GM12875 (cell line): ENCODE measurements at regions not wholly inside any gene's neighbourhood (a gene's known extent, or its start where the extent isn't known, plus 50 kb on each side); places are given as distances from the start of the nearest gene placed in this dataset.
"Not testable (repeated sequence)": the region's sequence is repeated elsewhere in the genome, so short reads cannot be mapped to it uniquely, and the experiment has no call there.

Experiments used
- H3K4me3 ChIP-seq: one replicate; pipeline ENCODE4 v1.5.1; 2011; ENCODE audit warnings: low read depth, low read length, control low read depth
- TF ChIP-seq, protein P1 (sequence below): IDR thresholded peaks from 2 replicates; pipeline ENCODE4 v1.5.1; 2011; ENCODE audit warnings: low read depth, mild to moderate bottlenecking, control low read depth, inconsistent platforms, low read length, moderate library complexity, borderline replicate concordance; ENCODE audit not compliant: insufficient read depth

- TF ChIP-seq, protein P1, sequence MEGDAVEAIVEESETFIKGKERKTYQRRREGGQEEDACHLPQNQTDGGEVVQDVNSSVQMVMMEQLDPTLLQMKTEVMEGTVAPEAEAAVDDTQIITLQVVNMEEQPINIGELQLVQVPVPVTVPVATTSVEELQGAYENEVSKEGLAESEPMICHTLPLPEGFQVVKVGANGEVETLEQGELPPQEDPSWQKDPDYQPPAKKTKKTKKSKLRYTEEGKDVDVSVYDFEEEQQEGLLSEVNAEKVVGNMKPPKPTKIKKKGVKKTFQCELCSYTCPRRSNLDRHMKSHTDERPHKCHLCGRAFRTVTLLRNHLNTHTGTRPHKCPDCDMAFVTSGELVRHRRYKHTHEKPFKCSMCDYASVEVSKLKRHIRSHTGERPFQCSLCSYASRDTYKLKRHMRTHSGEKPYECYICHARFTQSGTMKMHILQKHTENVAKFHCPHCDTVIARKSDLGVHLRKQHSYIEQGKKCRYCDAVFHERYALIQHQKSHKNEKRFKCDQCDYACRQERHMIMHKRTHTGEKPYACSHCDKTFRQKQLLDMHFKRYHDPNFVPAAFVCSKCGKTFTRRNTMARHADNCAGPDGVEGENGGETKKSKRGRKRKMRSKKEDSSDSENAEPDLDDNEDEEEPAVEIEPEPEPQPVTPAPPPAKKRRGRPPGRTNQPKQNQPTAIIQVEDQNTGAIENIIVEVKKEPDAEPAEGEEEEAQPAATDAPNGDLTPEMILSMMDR: no peak
- no peak overlapping the region for H3K4me3 ChIP-seq
Measured at GRCh38 chr6:15108383-15108715, 137.5 kb upstream of the JARID2 start.

DNA sequence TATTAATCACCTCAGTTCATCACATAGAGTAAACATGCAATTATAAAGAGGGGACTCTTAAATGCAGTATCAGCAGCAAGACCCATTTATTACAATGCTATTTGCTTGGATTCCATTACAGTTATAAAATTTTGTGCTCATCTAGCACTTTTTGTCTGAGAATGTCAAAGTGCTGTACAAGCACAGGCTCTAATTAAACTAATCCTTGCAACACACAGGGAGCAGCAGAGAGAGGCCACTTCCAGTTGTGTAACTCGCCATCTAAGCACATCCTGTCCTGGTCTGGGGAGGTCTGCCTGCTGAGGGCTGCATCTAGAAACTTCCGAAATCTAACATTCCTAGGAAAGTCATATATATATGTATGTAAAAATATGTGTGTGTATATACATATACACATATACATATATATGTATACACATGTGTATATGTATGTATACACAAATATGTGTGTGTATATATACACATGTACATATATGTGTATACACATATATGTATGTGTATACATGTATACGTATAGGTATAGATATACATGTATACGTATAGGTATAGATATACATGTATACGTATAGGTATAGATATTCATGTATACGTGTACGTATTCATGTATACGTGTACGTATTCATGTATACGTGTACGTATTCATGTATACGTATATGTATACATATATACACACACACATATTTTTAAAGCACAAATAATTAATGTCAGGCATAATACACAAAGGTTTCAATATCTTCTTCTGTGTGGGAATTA, 136.4 kb upstream of the JARID2 start:
- TF ChIP-seq, protein P1: no peak
- H3K4me3 ChIP-seq: no peak overlapping the region

DNA sequence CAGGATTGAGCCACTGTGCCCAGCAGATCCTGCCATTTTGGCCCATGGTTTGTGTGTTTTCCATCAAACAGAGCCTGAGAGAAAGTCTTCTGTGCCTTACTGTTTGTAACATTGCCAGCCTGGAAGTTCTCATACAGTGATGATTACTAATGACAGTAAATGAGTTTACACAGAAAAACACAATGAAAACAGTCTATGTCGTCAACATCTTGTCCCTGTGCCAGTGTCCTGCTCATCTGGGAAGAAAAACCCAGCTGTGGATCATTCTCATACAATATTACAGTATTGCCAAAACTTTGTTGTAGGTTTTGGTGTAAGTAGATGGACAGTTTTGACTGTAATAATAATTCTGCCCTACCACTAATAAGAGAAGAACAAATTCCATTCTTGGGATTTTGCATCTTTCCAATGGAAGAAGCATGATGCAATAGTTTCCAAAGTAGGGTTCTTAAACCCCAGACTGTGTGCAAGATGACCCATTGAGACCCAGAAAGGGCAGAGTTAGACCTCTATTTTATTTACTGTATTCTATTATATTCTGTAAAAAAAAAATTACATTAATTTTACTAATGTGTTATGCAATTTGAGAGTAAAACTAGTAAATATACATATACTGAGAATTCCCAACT, 135.0 kb upstream of the JARID2 start:
- no peak overlapping the region for H3K4me3 ChIP-seq
- TF ChIP-seq, protein P1: no peak

DNA sequence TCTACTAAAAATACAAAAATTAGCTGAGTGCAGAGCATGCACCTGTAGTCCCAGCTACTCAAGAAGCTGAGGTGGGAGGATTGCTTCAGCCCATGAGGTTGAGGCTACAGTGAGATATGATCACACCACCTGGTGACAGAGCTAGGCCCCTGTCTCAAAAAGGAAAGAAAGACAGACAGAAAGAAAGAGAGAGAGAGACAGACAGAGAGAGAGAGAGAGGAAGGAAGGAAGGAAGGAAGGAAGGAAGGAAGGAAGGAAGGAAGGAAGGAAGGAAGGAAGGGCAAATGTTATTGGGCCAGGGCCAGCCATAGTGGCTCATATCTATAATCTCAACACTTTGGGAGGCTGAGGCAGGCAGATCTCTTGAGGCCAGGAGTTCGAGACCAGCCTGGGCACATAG, 134.3 kb upstream of the JARID2 start:
- not testable (repeated sequence) for H3K4me3 ChIP-seq

DNA sequence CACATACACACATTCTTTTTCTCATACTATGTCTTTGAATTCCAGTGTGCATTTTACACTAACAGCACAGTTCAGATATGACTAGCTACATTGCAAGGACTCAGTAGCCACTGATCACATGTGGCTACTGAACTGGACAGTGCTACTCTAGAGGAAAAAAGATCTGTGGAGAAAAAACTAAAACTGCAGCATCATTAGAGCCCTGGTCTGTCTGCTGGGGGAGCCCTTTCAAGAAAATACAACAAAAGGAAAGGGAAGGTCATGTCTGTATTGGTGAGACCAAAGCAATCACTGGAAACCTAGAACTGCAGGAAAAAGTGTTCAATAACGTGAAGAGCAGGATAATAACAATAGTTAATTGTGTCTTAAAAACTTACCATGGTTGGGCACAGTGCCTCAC, 132.3 kb upstream of the JARID2 start:
- TF ChIP-seq, protein P1: no peak
- H3K4me3 ChIP-seq: no peak overlapping the region

DNA sequence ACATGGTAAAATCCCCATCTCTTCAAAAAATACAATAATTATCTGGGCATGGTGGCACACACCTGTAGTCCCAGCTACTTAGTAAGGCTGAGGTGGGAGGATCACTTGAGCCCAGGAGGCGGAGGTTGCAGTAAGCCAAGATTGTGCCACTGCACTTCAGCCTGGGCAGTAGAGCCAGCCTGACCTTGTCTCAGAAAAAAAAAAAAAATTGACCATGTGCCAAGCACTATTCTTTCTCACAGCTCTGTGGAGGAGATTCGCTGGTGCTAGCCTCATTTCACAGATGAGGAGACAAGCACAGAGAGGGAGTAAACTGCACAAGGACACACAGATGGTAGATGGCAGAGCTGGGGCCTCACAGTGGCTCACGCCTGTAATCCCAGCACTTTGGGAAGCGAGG, 131.8 kb upstream of the JARID2 start:
- TF ChIP-seq, protein P1: no peak
- no peak overlapping the region for H3K4me3 ChIP-seq

DNA sequence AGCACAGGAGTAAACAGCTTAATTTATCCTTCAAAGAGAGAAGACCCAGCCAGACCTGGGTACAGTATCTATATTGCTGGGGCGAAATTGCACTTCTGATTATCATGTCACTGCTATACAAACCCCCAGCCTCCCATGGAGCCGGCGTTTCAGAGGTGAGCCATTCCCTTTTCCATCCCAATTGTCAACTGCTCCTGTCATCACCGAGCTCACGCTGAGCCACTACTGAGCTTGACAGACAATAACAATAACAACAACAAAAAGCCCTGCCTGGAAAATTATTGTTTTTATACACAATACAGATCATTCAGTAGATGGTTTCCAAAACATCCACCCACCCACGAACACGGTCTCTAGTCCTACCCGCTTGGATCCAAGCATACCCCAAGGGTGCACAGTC, 129.0 kb upstream of the JARID2 start:
- no peak overlapping the region for H3K4me3 ChIP-seq
- TF ChIP-seq, protein P1: no peak
